ENCODE measurements at regions not wholly inside any gene's neighbourhood (a gene's known extent, or its start where the extent isn't known, plus 50 kb on each side); places are given as distances from the start of the nearest gene placed in this dataset.
A peak's percentile ranks its signal among the peaks of the same experiment; 100 is the strongest.

DNA sequence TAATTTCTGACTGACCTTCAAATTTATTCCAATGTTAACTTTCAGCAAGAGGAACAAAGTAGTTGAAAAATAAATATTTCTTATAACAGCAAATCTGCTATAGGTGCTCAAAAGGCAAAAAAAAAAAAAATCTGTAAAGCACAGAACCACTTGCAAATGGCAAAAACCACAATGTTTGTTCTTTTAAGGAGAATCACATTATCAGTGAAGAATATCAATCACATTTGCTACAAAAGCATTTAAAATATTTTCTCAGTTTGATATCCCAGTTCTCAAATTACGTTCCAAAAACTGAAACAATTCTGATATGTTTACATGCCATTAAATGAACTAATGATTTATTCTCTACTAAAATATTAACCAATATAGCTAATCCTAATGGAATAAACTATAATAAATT lies 163.3 kb downstream of the METTL4 start:
- TF ChIP-seq, protein P1, sequence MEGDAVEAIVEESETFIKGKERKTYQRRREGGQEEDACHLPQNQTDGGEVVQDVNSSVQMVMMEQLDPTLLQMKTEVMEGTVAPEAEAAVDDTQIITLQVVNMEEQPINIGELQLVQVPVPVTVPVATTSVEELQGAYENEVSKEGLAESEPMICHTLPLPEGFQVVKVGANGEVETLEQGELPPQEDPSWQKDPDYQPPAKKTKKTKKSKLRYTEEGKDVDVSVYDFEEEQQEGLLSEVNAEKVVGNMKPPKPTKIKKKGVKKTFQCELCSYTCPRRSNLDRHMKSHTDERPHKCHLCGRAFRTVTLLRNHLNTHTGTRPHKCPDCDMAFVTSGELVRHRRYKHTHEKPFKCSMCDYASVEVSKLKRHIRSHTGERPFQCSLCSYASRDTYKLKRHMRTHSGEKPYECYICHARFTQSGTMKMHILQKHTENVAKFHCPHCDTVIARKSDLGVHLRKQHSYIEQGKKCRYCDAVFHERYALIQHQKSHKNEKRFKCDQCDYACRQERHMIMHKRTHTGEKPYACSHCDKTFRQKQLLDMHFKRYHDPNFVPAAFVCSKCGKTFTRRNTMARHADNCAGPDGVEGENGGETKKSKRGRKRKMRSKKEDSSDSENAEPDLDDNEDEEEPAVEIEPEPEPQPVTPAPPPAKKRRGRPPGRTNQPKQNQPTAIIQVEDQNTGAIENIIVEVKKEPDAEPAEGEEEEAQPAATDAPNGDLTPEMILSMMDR (IDR thresholded peaks at IDR 0.05; ENCODE audit: insufficient read depth, missing control alignments), result no peak
- FAIRE-seq (no peak), DNase-seq (ENCODE audit: insufficient read length, low spot score) (no peak)

DNA sequence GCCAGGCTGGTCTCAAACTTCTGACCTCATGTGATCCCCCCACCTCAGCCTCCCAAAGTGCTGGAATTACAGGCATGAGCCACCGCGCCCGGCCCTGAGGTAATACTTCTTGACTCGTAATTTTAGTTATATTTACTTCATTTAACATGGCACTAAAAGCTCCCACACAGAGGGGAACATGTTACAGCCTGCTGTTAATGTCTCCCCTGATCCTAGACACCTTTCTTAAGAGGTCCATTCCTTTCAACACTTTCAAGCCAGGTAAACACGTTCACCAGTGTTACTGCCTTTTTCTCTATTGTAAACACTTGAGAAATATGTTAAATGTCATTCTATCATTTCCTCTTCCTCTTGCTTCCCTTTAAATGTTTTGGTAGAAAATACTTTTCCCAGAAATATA lies 161.4 kb downstream of the METTL4 start:
- TF ChIP-seq, protein P1 (IDR thresholded peaks at IDR 0.05; ENCODE audit: insufficient read depth, missing control alignments), result no peak
- no peak for FAIRE-seq
- DNase-seq (ENCODE audit: insufficient read length, low spot score), result no peak

GRCh38 chr18:2410688-2411087 lies 160.6 kb downstream of the METTL4 start:
- TF ChIP-seq, protein P1 (IDR thresholded peaks at IDR 0.05; ENCODE audit: insufficient read depth, missing control alignments), result no peak
- FAIRE-seq, result peak; percentile 97
- no peak for DNase-seq (ENCODE audit: insufficient read length, low spot score)

- TF ChIP-seq, protein P1 (IDR thresholded peaks at IDR 0.05; ENCODE audit: insufficient read depth, missing control alignments), result no peak
- no peak for FAIRE-seq
- no peak for DNase-seq (ENCODE audit: insufficient read length, low spot score)
Measured at GRCh38 chr18:2411381-2411960, 159.8 kb downstream of the METTL4 start.

GRCh38 chr18:2412281-2412680 lies 159.0 kb downstream of the METTL4 start:
- DNase-seq (ENCODE audit: insufficient read length, low spot score), result peak; percentile 25
- TF ChIP-seq, protein P1 (IDR thresholded peaks at IDR 0.05; ENCODE audit: insufficient read depth, missing control alignments), result no peak
- FAIRE-seq, result peak; percentile 92

DNA sequence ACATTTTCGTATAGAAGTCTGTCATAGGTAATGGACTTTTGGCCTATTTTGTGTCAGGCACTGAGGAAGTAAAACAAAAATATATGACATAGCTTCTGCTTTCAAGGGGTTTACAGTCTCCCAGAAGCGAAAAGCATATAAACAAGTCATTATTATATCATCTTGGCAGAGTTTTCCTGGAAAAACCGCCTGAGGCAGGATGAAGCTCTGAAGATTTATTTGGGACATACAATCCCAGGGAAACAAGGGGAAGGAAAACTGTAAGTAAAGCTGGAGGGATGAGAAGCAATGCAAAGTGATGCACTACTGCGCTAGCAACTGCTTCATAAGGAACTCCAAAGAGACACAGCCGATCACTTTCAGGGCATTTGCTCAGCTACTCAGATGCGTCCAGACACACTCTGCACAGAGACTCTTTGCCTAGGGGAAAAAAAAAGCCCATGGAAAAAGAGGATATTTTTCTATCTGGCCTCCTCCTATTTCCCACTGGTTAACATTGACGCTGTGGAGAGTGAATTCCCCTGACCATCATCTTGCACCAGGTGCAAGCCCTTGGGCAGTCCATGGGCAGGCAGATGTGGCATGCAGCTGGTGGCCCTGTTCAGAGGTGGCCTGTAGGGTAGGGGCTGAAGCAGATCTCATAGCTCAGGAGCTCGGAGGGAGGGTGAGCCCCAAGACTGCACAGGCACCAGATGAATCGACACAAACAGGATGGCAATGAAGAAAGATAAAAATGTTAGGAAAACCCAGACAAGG lies 158.1 kb downstream of the METTL4 start:
- FAIRE-seq (peak; percentile 80), DNase-seq (ENCODE audit: insufficient read length, low spot score) (no peak)
- TF ChIP-seq, protein P1 (IDR thresholded peaks at IDR 0.05; ENCODE audit: insufficient read depth, missing control alignments), result no peak

GRCh38 chr18:2414235-2414634 lies 157.1 kb downstream of the METTL4 start:
- FAIRE-seq, result no peak
- TF ChIP-seq, protein P1 (IDR thresholded peaks at IDR 0.05; ENCODE audit: insufficient read depth, missing control alignments), result no peak
- DNase-seq (ENCODE audit: insufficient read length, low spot score), result no peak

Data from D721Med (cell line).